Subcutaneous abdominal adipose tissue (tissue), 5 donors: ENCODE measurements at regions not wholly inside any gene's neighbourhood (a gene's known extent, or its start where the extent isn't known, plus 50 kb on each side); places are given as distances from the start of the nearest gene placed in this dataset.

Experiments used
- H3K27ac ChIP-seq: one replicate; pipeline ENCODE4 v1.7.0; 2013; ENCODE audit warnings: low read depth, mild to moderate bottlenecking, inconsistent platforms, low read length, moderate library complexity
- H3K27me3 ChIP-seq, 5 donors: one replicate each; pipeline ENCODE4 v1.7.0; 2013; ENCODE audit warnings: low read length in 5 of 5, inconsistent platforms in 1 of 5; ENCODE audit not compliant: control insufficient read depth in 5 of 5, insufficient read depth in 4 of 5
- H3K36me3 ChIP-seq, 5 donors: one replicate each; pipeline ENCODE4 v1.7.0; 2013; ENCODE audit warnings: low read length in 5 of 5; ENCODE audit not compliant: control insufficient read depth in 5 of 5, insufficient read depth in 5 of 5
- H3K4me1 ChIP-seq, 5 donors: one replicate each; pipeline ENCODE4 v1.7.0; 2013; ENCODE audit warnings: low read length in 5 of 5, mild to moderate bottlenecking in 3 of 5, moderate library complexity in 1 of 5; ENCODE audit not compliant: control insufficient read depth in 5 of 5, insufficient read depth in 5 of 5
- H3K4me3 ChIP-seq, 5 donors: one replicate each; pipeline ENCODE4 v1.7.0; 2013; ENCODE audit warnings: low read length in 5 of 5, low read depth in 1 of 5
- H3K9ac ChIP-seq, 5 donors: one replicate each; pipeline ENCODE4 v1.7.0; 2013; ENCODE audit warnings: low read length in 5 of 5, mild to moderate bottlenecking in 4 of 5, moderate library complexity in 3 of 5
- H3K9me3 ChIP-seq, 5 donors: one replicate each; pipeline ENCODE4 v1.7.0; 2013; ENCODE audit warnings: low read length in 5 of 5; ENCODE audit not compliant: control insufficient read depth in 5 of 5
- donor health status: healthy.
- donor health status: healthy.
- donor health status: healthy.
- donor health status: healthy.
- donor health status: healthy.

GRCh38 chr12:92603741-92604432, 98.9 kb upstream of the PLEKHG7 start:
- Histone ChIP-seq H3K4me1 (peaks cover 0 to 42% (median 25%) of the 10 kb centered on the region in 5 donors), H3K4me3 (no peak overlapping the region), H3K27me3 (no peaks in the 10 kb centered on the region), H3K9me3 (peaks cover 0 to 8% (median 0%) of the 10 kb centered on the region in 5 donors), H3K9ac (no peak overlapping the region), H3K36me3 (no peaks in the 10 kb centered on the region), H3K27ac (peak overlapping the region; percentile 82)

GRCh38 chr12:92602930-92603623, 99.7 kb upstream of the PLEKHG7 start:
- Histone ChIP-seq H3K4me1 (peaks cover 0 to 35% (median 22%) of the 10 kb centered on the region in 5 donors), H3K9me3 (peaks cover 0 to 8% (median 0%) of the 10 kb centered on the region in 5 donors), H3K4me3 (no peak overlapping the region), H3K27ac (peak overlapping the region; percentile 82), H3K9ac (no peak overlapping the region), H3K36me3 (no peaks in the 10 kb centered on the region), H3K27me3 (no peaks in the 10 kb centered on the region)

GRCh38 chr12:92602476-92602875, 100.3 kb upstream of the PLEKHG7 start:
- Histone ChIP-seq H3K27ac (peak overlapping the region; percentile 28), H3K4me1 (peaks cover 0 to 31% (median 19%) of the 10 kb centered on the region in 5 donors), H3K4me3 (no peak overlapping the region), H3K36me3 (no peaks in the 10 kb centered on the region), H3K27me3 (no peaks in the 10 kb centered on the region), H3K9me3 (peaks cover 0 to 8% (median 0%) of the 10 kb centered on the region in 5 donors), H3K9ac (no peak overlapping the region)

- H3K9me3 ChIP-seq, result peaks cover 0 to 8% (median 0%) of the 10 kb centered on the region in 5 donors
- no peaks in the 10 kb centered on the region for H3K27me3 ChIP-seq
- peaks cover 0 to 31% (median 19%) of the 10 kb centered on the region in 5 donors for H3K4me1 ChIP-seq
- no peak overlapping the region for H3K27ac ChIP-seq
- H3K36me3 ChIP-seq, result no peaks in the 10 kb centered on the region
- no peak overlapping the region for H3K9ac ChIP-seq
- H3K4me3 ChIP-seq, result no peak overlapping the region
Observed at GRCh38 chr12:92601680-92602079, 101.1 kb upstream of the PLEKHG7 start.

- Histone ChIP-seq H3K9me3 (peaks cover 0 to 8% (median 0%) of the 10 kb centered on the region in 5 donors), H3K36me3 (no peaks in the 10 kb centered on the region), H3K27me3 (no peaks in the 10 kb centered on the region), H3K9ac (no peak overlapping the region), H3K4me3 (no peak overlapping the region), H3K27ac (no peak overlapping the region), H3K4me1 (peaks cover 0 to 30% (median 19%) of the 10 kb centered on the region in 5 donors)
Observed at GRCh38 chr12:92601176-92601575, 101.6 kb upstream of the PLEKHG7 start.

- H3K9ac ChIP-seq, result no peak overlapping the region
- no peaks in the 10 kb centered on the region for H3K27me3 ChIP-seq
- H3K4me3 ChIP-seq, result peak overlapping the region in 1 of 5 donors; percentile 32
- H3K27ac ChIP-seq, result no peak overlapping the region
- H3K4me1 ChIP-seq, result peaks cover 0 to 21% (median 11%) of the 10 kb centered on the region in 5 donors
- no peaks in the 10 kb centered on the region for H3K36me3 ChIP-seq
- H3K9me3 ChIP-seq, result peaks cover 0 to 8% (median 0%) of the 10 kb centered on the region in 5 donors
Observed at GRCh38 chr12:92600052-92600451, 102.7 kb upstream of the PLEKHG7 start.

- H3K36me3 ChIP-seq, result no peaks in the 10 kb centered on the region
- H3K27me3 ChIP-seq, result no peaks in the 10 kb centered on the region
- H3K9me3 ChIP-seq, result peaks cover 0 to 8% (median 0%) of the 10 kb centered on the region in 5 donors
- no peak overlapping the region for H3K4me3 ChIP-seq
- H3K9ac ChIP-seq, result no peak overlapping the region
- H3K4me1 ChIP-seq, result peaks cover 0 to 16% (median 9%) of the 10 kb centered on the region in 5 donors
- no peak overlapping the region for H3K27ac ChIP-seq
Observed at GRCh38 chr12:92597997-92598396, 104.8 kb upstream of the PLEKHG7 start.

GRCh38 chr12:92597118-92597517, 105.7 kb upstream of the PLEKHG7 start:
- Histone ChIP-seq H3K4me3 (no peak overlapping the region), H3K36me3 (no peaks in the 10 kb centered on the region), H3K27ac (no peak overlapping the region), H3K9ac (no peak overlapping the region), H3K4me1 (peaks cover 0 to 16% (median 9%) of the 10 kb centered on the region in 5 donors), H3K9me3 (peaks cover 0 to 8% (median 0%) of the 10 kb centered on the region in 5 donors), H3K27me3 (no peaks in the 10 kb centered on the region)

- Histone ChIP-seq H3K9me3 (peaks cover 0 to 8% (median 0%) of the 10 kb centered on the region in 5 donors), H3K4me3 (no peak overlapping the region), H3K27ac (no peak overlapping the region), H3K4me1 (peaks cover 0 to 16% (median 9%) of the 10 kb centered on the region in 5 donors), H3K27me3 (no peaks in the 10 kb centered on the region), H3K9ac (no peak overlapping the region), H3K36me3 (no peaks in the 10 kb centered on the region)
Observed at GRCh38 chr12:92596383-92596782, 106.4 kb upstream of the PLEKHG7 start.

- peaks cover 0 to 8% (median 0%) of the 10 kb centered on the region in 5 donors for H3K9me3 ChIP-seq
- H3K27ac ChIP-seq, result no peak overlapping the region
- H3K36me3 ChIP-seq, result no peaks in the 10 kb centered on the region
- peaks cover 0 to 14% (median 7%) of the 10 kb centered on the region in 5 donors for H3K4me1 ChIP-seq
- H3K4me3 ChIP-seq, result no peak overlapping the region
- no peaks in the 10 kb centered on the region for H3K27me3 ChIP-seq
- no peak overlapping the region for H3K9ac ChIP-seq
Observed at GRCh38 chr12:92595663-92596062, 107.1 kb upstream of the PLEKHG7 start.
